Islet of Langerhans (tissue), 1 donor: ENCODE measurements at regions not wholly inside any gene's neighbourhood (a gene's known extent, or its start where the extent isn't known, plus 50 kb on each side); places are given as distances from the start of the nearest gene placed in this dataset.

Experiments used
- FAIRE-seq: peaks from one replicate; lab custom pipeline; 2011; peaks lifted over from hg19 to GRCh38; lab: Jason Lieb, UNC

GRCh38 chr2:17303521-17303920 lies 214.7 kb downstream of the RAD51AP2 start:
- FAIRE-seq, result no peak

GRCh38 chr2:17303054-17303453 lies 215.2 kb downstream of the RAD51AP2 start:
- no peak for FAIRE-seq

- peak; percentile 51 for FAIRE-seq
Observed at GRCh38 chr2:17302281-17302680, 216.0 kb downstream of the RAD51AP2 start.

- FAIRE-seq, result no peak
Observed at GRCh38 chr2:17301437-17301836, 216.8 kb downstream of the RAD51AP2 start.

- FAIRE-seq, result no peak
Observed at GRCh38 chr2:17299891-17300540, 218.2 kb downstream of the RAD51AP2 start.

GRCh38 chr2:17298453-17298852 lies 219.8 kb downstream of the RAD51AP2 start:
- no peak for FAIRE-seq

- FAIRE-seq, result no peak
Observed at GRCh38 chr2:17296686-17297085, 221.6 kb downstream of the RAD51AP2 start.

GRCh38 chr2:17289669-17290068 lies 228.6 kb downstream of the RAD51AP2 start:
- FAIRE-seq, result peak; percentile 30

GRCh38 chr2:17287183-17287582 lies 231.1 kb downstream of the RAD51AP2 start:
- no peak for FAIRE-seq

GRCh38 chr2:17282826-17283225 lies 235.4 kb downstream of the RAD51AP2 start:
- FAIRE-seq, result no peak

- no peak for FAIRE-seq
Observed at GRCh38 chr2:17282245-17282644, 236.0 kb downstream of the RAD51AP2 start.

- no peak for FAIRE-seq
Observed at GRCh38 chr2:17276220-17276619, 242.0 kb downstream of the RAD51AP2 start.

- FAIRE-seq, result no peak
Observed at GRCh38 chr2:17272652-17273525, 245.4 kb downstream of the RAD51AP2 start.

- FAIRE-seq, result no peak
Observed at GRCh38 chr2:17272170-17272569, 246.1 kb downstream of the RAD51AP2 start.

- no peak for FAIRE-seq
Observed at GRCh38 chr2:17271416-17271815, 246.8 kb downstream of the RAD51AP2 start.

- FAIRE-seq, result no peak
Observed at GRCh38 chr2:17270894-17271293, 247.3 kb downstream of the RAD51AP2 start.

GRCh38 chr2:17263570-17263968 lies 254.7 kb downstream of the RAD51AP2 start:
- no peak for FAIRE-seq

GRCh38 chr2:17262854-17263569 lies 255.2 kb downstream of the RAD51AP2 start:
- no peak for FAIRE-seq

GRCh38 chr2:17259613-17260012 lies 258.6 kb downstream of the RAD51AP2 start:
- FAIRE-seq, result no peak

GRCh38 chr2:17258861-17259260 lies 259.4 kb downstream of the RAD51AP2 start:
- FAIRE-seq, result no peak

- FAIRE-seq, result no peak
Observed at GRCh38 chr2:17257189-17257909, 260.9 kb downstream of the RAD51AP2 start.

GRCh38 chr2:17255071-17255470 lies 263.2 kb downstream of the RAD51AP2 start:
- FAIRE-seq, result no peak
